Transverse colon (tissue), 4 donors: ENCODE measurements at regions not wholly inside any gene's neighbourhood (a gene's known extent, or its start where the extent isn't known, plus 50 kb on each side); places are given as distances from the start of the nearest gene placed in this dataset.
"Not testable (repeated sequence)": the region's sequence is repeated elsewhere in the genome, so short reads cannot be mapped to it uniquely, and the experiment has no call there.

Experiments
- DNase-seq: peaks from one replicate; pipeline ENCODE4 v3.0.0-alpha.2; 2019
- H3K27ac ChIP-seq, 4 donors: fragments of 200-600 bp; sonication (generic); 2 replicates each; pipeline ENCODE4 v1.5.1; 2016 to 2018; ENCODE audit warnings: inconsistent platforms in 4 of 4
- H3K27me3 ChIP-seq: fragments of 200-600 bp; sonication (generic); 2 replicates; pipeline ENCODE4 v1.5.1; 2017; ENCODE audit warnings: inconsistent platforms
- H3K36me3 ChIP-seq, 4 donors: fragments of 200-600 bp; sonication (generic); 2 replicates each; pipeline ENCODE4 v1.5.1; 2017 to 2019; ENCODE audit warnings: inconsistent platforms in 4 of 4
- H3K4me1 ChIP-seq, 4 donors: fragments of 200-600 bp; sonication (generic); 2 replicates each; pipeline ENCODE4 v1.5.1; 2017 to 2020; ENCODE audit warnings: inconsistent platforms in 4 of 4
- H3K4me3 ChIP-seq, 4 donors: fragments of 200-600 bp; sonication (generic); 1 replicate in 1 of 4; 2 replicates in 3 of 4; pipeline versions ENCODE4 v1.5.1 to v1.6.1; 2017 to 2019; ENCODE audit warnings: inconsistent platforms in 4 of 4
- H3K9me3 ChIP-seq, 2 donors: fragments of 200-600 bp; sonication (generic); 2 replicates each; pipeline ENCODE4 v1.5.1; 2017 to 2019; ENCODE audit warnings: inconsistent platforms in 2 of 2
- CTCF ChIP-seq, 5 experiments: fragments of 200-600 bp in 3 of 5; fragments of 450-650 bp in 2 of 5; sonication (generic) in 3 of 5; IDR thresholded peaks; 1 replicate in 2 of 5; 2 replicates in 3 of 5; pipeline ENCODE4 v1.5.1; 2016 to 2017; ENCODE audit warnings: antibody characterized with exemption in 5 of 5, inconsistent platforms in 3 of 5, mild to moderate bottlenecking in 2 of 5, moderate library complexity in 1 of 5
- EP300 ChIP-seq: sonication (generic); formaldehyde crosslinking; IDR thresholded peaks from one replicate; pipeline ENCODE4 v1.6.1; 2017; ENCODE audit warnings: antibody characterized with exemption, low read depth
- POLR2A ChIP-seq: fragments of 450-650 bp; IDR thresholded peaks from one replicate; pipeline ENCODE4 v1.6.1; 2016; ENCODE audit warnings: antibody characterized with exemption, mild to moderate bottlenecking, moderate library complexity
- POLR2AphosphoS5 ChIP-seq, 3 donors: sonication (generic); formaldehyde crosslinking; IDR thresholded peaks; one replicate each; pipeline ENCODE4 v1.6.1; 2016; ENCODE audit warnings: antibody characterized with exemption in 3 of 3
- WGBS, 2 donors: methylation state at CpG; one replicate each; pipeline ENCODE4 v1.1.5; 2018; ENCODE audit warnings: low coverage in 1 of 2; 5-methylcytosine and 5-hydroxymethylcytosine counted together
- in situ Hi-C, 4 donors: fragments of 200-750 bp; cut with MboI; loops; one replicate each; pipeline versions ENCODE4 v1.15.0 to v1.15.1; 2017; ENCODE audit warnings: low sequenced_read_pairs in 3 of 4, low pct_ligation_motif_present in 1 of 4, low pct_unique_long_range_greater_than_20kb in 1 of 4
- intact Hi-C: fragments of 100-400 bp; cut with DNase I; formaldehyde crosslinking; loops from one replicate; pipeline ENCODE4 v1.15.1; 2023; ENCODE audit warnings: low total_unique reads

GRCh38 chr4:3628868-3629175 is 96.6 kb upstream of the LRPAP1 start:
- Histone ChIP-seq H3K4me3 (no peak overlapping the region), H3K27ac (no peak overlapping the region), H3K4me1 (peaks cover 0 to 5% (median 3%) of the 10 kb centered on the region in 4 donors), H3K36me3 (no peaks in the 10 kb centered on the region), H3K9me3 (no peaks in the 10 kb centered on the region), H3K27me3 (peaks cover 7% of the 10 kb centered on the region)
- TF ChIP-seq CTCF (IDR thresholded peaks at IDR 0.05) (no peak), POLR2A (no peak), EP300 (no peak), POLR2AphosphoS5 (IDR thresholded peaks at IDR 0.05) (no peak)
- in situ Hi-C loops (no loop called here), intact Hi-C loops (no loop called here)
- DNase-seq = no peak
- WGBS, 2 donors = 83% methylated on average over 11 of the region's 11 CpGs; no CpG with 5 or more reads in 1 of the 2 donors

GRCh38 chr4:3627967-3628867 is 96.0 kb upstream of the LRPAP1 start:
- not testable (repeated sequence) for DNase-seq
- 40 to 69% methylated on average over 2 to 22 of the region's 29 CpGs for WGBS, 2 donors

GRCh38 chr4:3627456-3627855 is 95.2 kb upstream of the LRPAP1 start:
- H3K4me1 ChIP-seq, DNase-seq, H3K9me3 ChIP-seq, H3K36me3 ChIP-seq, in situ Hi-C loops, H3K27me3 ChIP-seq, H3K27ac ChIP-seq, intact Hi-C loops, H3K4me3 ChIP-seq: not testable (repeated sequence)
- WGBS, 2 donors = 82 to 84% methylated on average over 5 to 6 of the region's 8 CpGs

More at GRCh38 chr4:3627967-3628867, 96.0 kb upstream of the LRPAP1 start:
- H3K36me3 ChIP-seq, H3K27me3 ChIP-seq, in situ Hi-C loops, H3K27ac ChIP-seq, H3K4me1 ChIP-seq, intact Hi-C loops, H3K4me3 ChIP-seq, H3K9me3 ChIP-seq: not testable (repeated sequence)

- intact Hi-C loops, in situ Hi-C loops, H3K4me3 ChIP-seq, H3K27ac ChIP-seq, H3K9me3 ChIP-seq, H3K36me3 ChIP-seq, H3K4me1 ChIP-seq, DNase-seq, H3K27me3 ChIP-seq: not testable (repeated sequence)
- WGBS, 2 donors = 70 to 75% methylated on average over 10 to 24 of the region's 24 CpGs
Observed at GRCh38 chr4:3626131-3626884, 94.1 kb upstream of the LRPAP1 start.

GRCh38 chr4:3625286-3625875 is 93.2 kb upstream of the LRPAP1 start:
- WGBS, 2 donors = 55 to 56% methylated on average over 2 to 8 of the region's 8 CpGs
- H3K4me3 ChIP-seq, H3K36me3 ChIP-seq, H3K27me3 ChIP-seq, H3K27ac ChIP-seq, DNase-seq, H3K4me1 ChIP-seq, H3K9me3 ChIP-seq, intact Hi-C loops, in situ Hi-C loops: not testable (repeated sequence)

- intact Hi-C loops, in situ Hi-C loops, H3K27ac ChIP-seq, H3K4me1 ChIP-seq, H3K9me3 ChIP-seq, H3K36me3 ChIP-seq, H3K27me3 ChIP-seq, H3K4me3 ChIP-seq, DNase-seq: not testable (repeated sequence)
- WGBS, 2 donors = 30% methylated on average over 10 of the region's 11 CpGs; no CpG with 5 or more reads in 1 of the 2 donors
Observed at GRCh38 chr4:3623809-3624329, 91.6 kb upstream of the LRPAP1 start.
